ENCODE measurements at regions not wholly inside any gene's neighbourhood (a gene's known extent, or its start where the extent isn't known, plus 50 kb on each side); places are given as distances from the start of the nearest gene placed in this dataset.

GRCh38 chr1:244173240-244173639 is 122.2 kb downstream of the ZBTB18 start:
- CTCF ChIA-PET, result no interaction called here
- Histone ChIP-seq H3K4me3 (ENCODE audit: low read length) (no peak overlapping the region), H3K4me1 (ENCODE audit: control insufficient read depth in 2 of 2, insufficient read depth in 2 of 2, low read length in 2 of 2) (no peaks in the 10 kb centered on the region), H3K27ac (ENCODE audit: low read depth, low read length) (no peak overlapping the region), H3K9me3 (ENCODE audit: control insufficient read depth in 2 of 3, low read length in 3 of 3) (no peaks in the 10 kb centered on the region), H3K27me3 (ENCODE audit: control insufficient read depth in 2 of 2, insufficient read depth in 2 of 2, low read length in 2 of 2) (no peaks in the 10 kb centered on the region), H3K36me3 (ENCODE audit: control insufficient read depth in 2 of 3, insufficient read depth in 3 of 3, low read length in 3 of 3) (no peaks in the 10 kb centered on the region)
- no peak overlapping the region for H3K4me3 Mint-ChIP-seq
- H3K4me1 Mint-ChIP-seq, result no peaks in the 10 kb centered on the region
- DNase-seq, result no peak
- ATAC-seq, result no peak
- H3K36me3 Mint-ChIP-seq, result no peaks in the 10 kb centered on the region
- peaks cover 0 to 4% (median 0%) of the 10 kb centered on the region in 5 donors for H3K27me3 Mint-ChIP-seq
- H3K27ac Mint-ChIP-seq, result peak overlapping the region in 1 of 9 donors; percentile 71
- intact Hi-C loops (cut with micrococcal nuclease), result no loop called here
- POLR2A ChIA-PET, result no interaction called here
- H3K9me3 Mint-ChIP-seq, result no peaks in the 10 kb centered on the region

- Mint-ChIP-seq H3K4me3 (no peak overlapping the region), H3K27ac (no peak overlapping the region), H3K27me3 (peaks cover 0 to 4% (median 0%) of the 10 kb centered on the region in 5 donors), H3K36me3 (no peaks in the 10 kb centered on the region), H3K4me1 (no peaks in the 10 kb centered on the region), H3K9me3 (no peaks in the 10 kb centered on the region)
- ChIA-PET CTCF (no interaction called here), POLR2A (no interaction called here)
- no peak for DNase-seq
- Histone ChIP-seq H3K27me3 (ENCODE audit: control insufficient read depth in 2 of 2, insufficient read depth in 2 of 2, low read length in 2 of 2) (no peaks in the 10 kb centered on the region), H3K36me3 (ENCODE audit: control insufficient read depth in 2 of 3, insufficient read depth in 3 of 3, low read length in 3 of 3) (no peaks in the 10 kb centered on the region), H3K4me3 (ENCODE audit: low read length) (no peak overlapping the region), H3K4me1 (ENCODE audit: control insufficient read depth in 2 of 2, insufficient read depth in 2 of 2, low read length in 2 of 2) (no peaks in the 10 kb centered on the region), H3K27ac (ENCODE audit: low read depth, low read length) (no peak overlapping the region), H3K9me3 (ENCODE audit: control insufficient read depth in 2 of 3, low read length in 3 of 3) (no peaks in the 10 kb centered on the region)
- intact Hi-C loops (cut with micrococcal nuclease), result no loop called here
- ATAC-seq, result no peak
Measured at GRCh38 chr1:244173769-244174168, 122.7 kb downstream of the ZBTB18 start.

GRCh38 chr1:244174922-244175521 is 123.9 kb downstream of the ZBTB18 start:
- H3K9me3 Mint-ChIP-seq, result no peaks in the 10 kb centered on the region
- Histone ChIP-seq H3K9me3 (ENCODE audit: control insufficient read depth in 2 of 3, low read length in 3 of 3) (no peaks in the 10 kb centered on the region), H3K27ac (ENCODE audit: low read depth, low read length) (no peak overlapping the region), H3K27me3 (ENCODE audit: control insufficient read depth in 2 of 2, insufficient read depth in 2 of 2, low read length in 2 of 2) (no peaks in the 10 kb centered on the region), H3K36me3 (ENCODE audit: control insufficient read depth in 2 of 3, insufficient read depth in 3 of 3, low read length in 3 of 3) (no peaks in the 10 kb centered on the region), H3K4me3 (ENCODE audit: low read length) (no peak overlapping the region), H3K4me1 (ENCODE audit: control insufficient read depth in 2 of 2, insufficient read depth in 2 of 2, low read length in 2 of 2) (no peaks in the 10 kb centered on the region)
- no peak for DNase-seq
- no peak for ATAC-seq
- H3K4me3 Mint-ChIP-seq, result no peak overlapping the region
- no peaks in the 10 kb centered on the region for H3K4me1 Mint-ChIP-seq
- intact Hi-C loops (cut with micrococcal nuclease), result no loop called here
- no peak overlapping the region for H3K27ac Mint-ChIP-seq
- H3K27me3 Mint-ChIP-seq, result peaks cover 0 to 4% (median 0%) of the 10 kb centered on the region in 5 donors
- H3K36me3 Mint-ChIP-seq, result no peaks in the 10 kb centered on the region
- ChIA-PET POLR2A (no interaction called here), CTCF (no interaction called here)

GRCh38 chr1:244176201-244176600 is 125.1 kb downstream of the ZBTB18 start:
- ChIA-PET POLR2A (no interaction called here), CTCF (no interaction called here)
- no peaks in the 10 kb centered on the region for H3K4me1 ChIP-seq (ENCODE audit: control insufficient read depth in 2 of 2, insufficient read depth in 2 of 2, low read length in 2 of 2)
- H3K9me3 ChIP-seq (ENCODE audit: control insufficient read depth in 2 of 3, low read length in 3 of 3), result no peaks in the 10 kb centered on the region
- Mint-ChIP-seq H3K27me3 (peaks cover 0 to 4% (median 0%) of the 10 kb centered on the region in 5 donors), H3K4me3 (no peak overlapping the region), H3K4me1 (no peaks in the 10 kb centered on the region), H3K27ac (no peak overlapping the region), H3K9me3 (no peaks in the 10 kb centered on the region), H3K36me3 (no peaks in the 10 kb centered on the region)
- ATAC-seq, result no peak
- intact Hi-C loops (cut with micrococcal nuclease), result no loop called here
- no peaks in the 10 kb centered on the region for H3K36me3 ChIP-seq (ENCODE audit: control insufficient read depth in 2 of 3, insufficient read depth in 3 of 3, low read length in 3 of 3)
- H3K4me3 ChIP-seq (ENCODE audit: low read length), result no peak overlapping the region
- no peak for DNase-seq
- H3K27me3 ChIP-seq (ENCODE audit: control insufficient read depth in 2 of 2, insufficient read depth in 2 of 2, low read length in 2 of 2), result no peaks in the 10 kb centered on the region
- H3K27ac ChIP-seq (ENCODE audit: low read depth, low read length), result no peak overlapping the region

GRCh38 chr1:244180256-244180655 is 129.2 kb downstream of the ZBTB18 start:
- no peak overlapping the region for H3K4me3 Mint-ChIP-seq

DNA sequence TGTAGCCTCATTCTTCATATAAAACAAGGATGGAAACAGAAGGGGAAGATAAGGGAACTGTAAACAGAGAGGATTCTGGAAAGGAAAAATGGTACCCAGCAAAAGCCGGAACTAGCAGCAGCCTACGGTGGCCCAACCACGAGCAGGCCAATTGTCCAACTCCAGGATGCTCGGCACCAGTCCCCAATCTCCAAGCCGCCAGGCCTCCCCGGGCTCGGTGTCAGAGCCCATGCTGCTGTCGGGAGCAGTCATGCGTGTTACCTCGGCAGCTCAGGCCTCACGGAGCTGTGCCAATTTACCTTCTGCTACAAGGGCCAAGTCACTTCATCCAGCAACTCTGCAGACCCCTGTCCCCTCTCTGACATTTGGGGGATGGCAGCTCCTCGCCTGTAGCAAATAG is 130.8 kb downstream of the ZBTB18 start:
- H3K27ac Mint-ChIP-seq, result no peak overlapping the region
- H3K4me3 ChIP-seq (ENCODE audit: low read length), result no peak overlapping the region
- H3K9me3 Mint-ChIP-seq, result no peaks in the 10 kb centered on the region
- H3K36me3 Mint-ChIP-seq, result no peaks in the 10 kb centered on the region
- no peaks in the 10 kb centered on the region for H3K4me1 Mint-ChIP-seq
- H3K27me3 ChIP-seq (ENCODE audit: control insufficient read depth in 2 of 2, insufficient read depth in 2 of 2, low read length in 2 of 2), result no peaks in the 10 kb centered on the region
- ATAC-seq (no peak), DNase-seq (no peak)
- CTCF ChIA-PET, result interaction anchor here (0.6 kb wide), 1 partner anchor 430 kb away, joined by 3 read pairs; no protein-coding TSS in a partner anchor
- peaks cover 0 to 2% (median 0%) of the 10 kb centered on the region in 5 donors for H3K27me3 Mint-ChIP-seq
- no peak overlapping the region for H3K4me3 Mint-ChIP-seq
- no peaks in the 10 kb centered on the region for H3K9me3 ChIP-seq (ENCODE audit: control insufficient read depth in 2 of 3, low read length in 3 of 3)
- no peak overlapping the region for H3K27ac ChIP-seq (ENCODE audit: low read depth, low read length)
- intact Hi-C loops (cut with micrococcal nuclease), result no loop called here
- POLR2A ChIA-PET, result no interaction called here
- no peaks in the 10 kb centered on the region for H3K4me1 ChIP-seq (ENCODE audit: control insufficient read depth in 2 of 2, insufficient read depth in 2 of 2, low read length in 2 of 2)
- no peaks in the 10 kb centered on the region for H3K36me3 ChIP-seq (ENCODE audit: control insufficient read depth in 2 of 3, insufficient read depth in 3 of 3, low read length in 3 of 3)

More at GRCh38 chr1:244180256-244180655, 129.2 kb downstream of the ZBTB18 start:
- POLR2A ChIA-PET, result no interaction called here
- Mint-ChIP-seq H3K9me3 (no peaks in the 10 kb centered on the region), H3K27ac (no peak overlapping the region), H3K27me3 (peaks cover 0 to 2% (median 0%) of the 10 kb centered on the region in 5 donors), H3K36me3 (no peaks in the 10 kb centered on the region), H3K4me1 (no peaks in the 10 kb centered on the region)
- Histone ChIP-seq H3K27me3 (ENCODE audit: control insufficient read depth in 2 of 2, insufficient read depth in 2 of 2, low read length in 2 of 2) (no peaks in the 10 kb centered on the region), H3K36me3 (ENCODE audit: control insufficient read depth in 2 of 3, insufficient read depth in 3 of 3, low read length in 3 of 3) (no peaks in the 10 kb centered on the region), H3K27ac (ENCODE audit: low read depth, low read length) (no peak overlapping the region), H3K4me3 (ENCODE audit: low read length) (no peak overlapping the region), H3K9me3 (ENCODE audit: control insufficient read depth in 2 of 3, low read length in 3 of 3) (no peaks in the 10 kb centered on the region), H3K4me1 (ENCODE audit: control insufficient read depth in 2 of 2, insufficient read depth in 2 of 2, low read length in 2 of 2) (no peaks in the 10 kb centered on the region)
- CTCF ChIA-PET, result no interaction called here
- intact Hi-C loops (cut with micrococcal nuclease), result no loop called here
- ATAC-seq, result no peak
- no peak for DNase-seq

DNA sequence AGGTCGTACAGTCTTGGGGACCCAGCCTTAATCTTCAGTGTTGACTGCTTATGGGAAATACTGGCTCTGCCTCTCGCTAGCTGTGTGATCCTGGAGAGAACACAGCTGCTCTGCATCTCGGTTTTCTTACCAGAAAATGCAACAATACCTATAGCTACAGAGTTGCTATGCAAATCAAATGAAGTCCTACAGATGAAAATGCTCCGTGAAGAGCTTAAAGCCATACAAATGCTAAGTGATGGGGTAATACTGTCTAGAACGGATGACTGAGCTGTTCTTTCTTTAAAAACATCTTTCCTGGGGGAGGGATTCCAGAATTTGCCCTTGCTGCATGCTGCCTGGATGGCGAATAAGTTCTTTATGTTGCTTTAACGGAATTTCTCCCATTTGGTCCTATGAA is 132.0 kb downstream of the ZBTB18 start:
- no peaks in the 10 kb centered on the region for H3K4me1 Mint-ChIP-seq
- no peak overlapping the region for H3K4me3 ChIP-seq (ENCODE audit: low read length)
- no peaks in the 10 kb centered on the region for H3K27me3 Mint-ChIP-seq
- H3K9me3 Mint-ChIP-seq, result no peaks in the 10 kb centered on the region
- no peaks in the 10 kb centered on the region for H3K27me3 ChIP-seq (ENCODE audit: control insufficient read depth in 2 of 2, insufficient read depth in 2 of 2, low read length in 2 of 2)
- POLR2A ChIA-PET, result no interaction called here
- DNase-seq, result no peak
- intact Hi-C loops (cut with micrococcal nuclease), result no loop called here
- ATAC-seq, result no peak
- H3K4me3 Mint-ChIP-seq, result no peak overlapping the region
- H3K9me3 ChIP-seq (ENCODE audit: control insufficient read depth in 2 of 3, low read length in 3 of 3), result no peaks in the 10 kb centered on the region
- no peaks in the 10 kb centered on the region for H3K36me3 ChIP-seq (ENCODE audit: control insufficient read depth in 2 of 3, insufficient read depth in 3 of 3, low read length in 3 of 3)
- H3K27ac ChIP-seq (ENCODE audit: low read depth, low read length), result no peak overlapping the region
- no peaks in the 10 kb centered on the region for H3K4me1 ChIP-seq (ENCODE audit: control insufficient read depth in 2 of 2, insufficient read depth in 2 of 2, low read length in 2 of 2)
- CTCF ChIA-PET, result no interaction called here
- H3K36me3 Mint-ChIP-seq, result no peaks in the 10 kb centered on the region
- peak overlapping the region in 1 of 9 donors; percentile 68 for H3K27ac Mint-ChIP-seq
